ENCODE measurements at regions not wholly inside any gene's neighbourhood (a gene's known extent, or its start where the extent isn't known, plus 50 kb on each side); places are given as distances from the start of the nearest gene placed in this dataset.

GRCh38 chr2:217510771-217511291 is 492.0 kb downstream of the TNS1 start (continued):
- no peak for TF ChIP-seq ZNF609 (CRISPR knock-in tag; IDR thresholded peaks at IDR 0.05; ENCODE audit: borderline replicate concordance)
- no peak for TF ChIP-seq ZNF598 (CRISPR knock-in tag; IDR thresholded peaks at IDR 0.05; ENCODE audit: borderline replicate concordance)
- 0 out of 2 replicates have a peak, but pooled peaks have one; percentile 20 for TF ChIP-seq SIX4 (CRISPR knock-in tag; IDR thresholded peaks at IDR 0.05)
- TF ChIP-seq FOSL2 (CRISPR knock-in tag; IDR thresholded peaks at IDR 0.05) = no peak
- no peak for TF ChIP-seq SKI (IDR thresholded peaks at IDR 0.05; ENCODE audit: partially characterized antibody)
- TF ChIP-seq STAT5B (CRISPR knock-in tag; IDR thresholded peaks at IDR 0.05) = no peak
- TF ChIP-seq KLF6 (CRISPR knock-in tag; IDR thresholded peaks at IDR 0.05) = no peak
- no peak for TF ChIP-seq ZNF160 (CRISPR knock-in tag; IDR thresholded peaks at IDR 0.05)
- TF ChIP-seq ZNF20 (CRISPR knock-in tag; IDR thresholded peaks at IDR 0.05) = no peak
- no peak for TF ChIP-seq HIC2 (CRISPR knock-in tag; IDR thresholded peaks at IDR 0.05; ENCODE audit: low read depth)
- TF ChIP-seq U2AF2 (IDR thresholded peaks at IDR 0.05; ENCODE audit: low read depth, low read length) = no peak
- no peak for TF ChIP-seq SMARCC2 (IDR thresholded peaks at IDR 0.05)
- no peak for TF ChIP-seq MLX (CRISPR knock-in tag; IDR thresholded peaks at IDR 0.05)
- no peak for TF ChIP-seq ZFP62 (CRISPR knock-in tag; IDR thresholded peaks at IDR 0.05)
- TF ChIP-seq SNAPC2 (CRISPR knock-in tag; IDR thresholded peaks at IDR 0.05) = no peak
- TF ChIP-seq CEBPG (CRISPR knock-in tag; IDR thresholded peaks at IDR 0.05) = peak; percentile 56; the same call in 1 of the 2 replicates
- no peak for TF ChIP-seq AFF4 (CRISPR knock-in tag; IDR thresholded peaks at IDR 0.05)
- TF ChIP-seq, protein P1, sequence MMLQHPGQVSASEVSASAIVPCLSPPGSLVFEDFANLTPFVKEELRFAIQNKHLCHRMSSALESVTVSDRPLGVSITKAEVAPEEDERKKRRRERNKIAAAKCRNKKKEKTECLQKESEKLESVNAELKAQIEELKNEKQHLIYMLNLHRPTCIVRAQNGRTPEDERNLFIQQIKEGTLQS (CRISPR knock-in tag; IDR thresholded peaks at IDR 0.05) = no peak
- TF ChIP-seq, protein P2, sequence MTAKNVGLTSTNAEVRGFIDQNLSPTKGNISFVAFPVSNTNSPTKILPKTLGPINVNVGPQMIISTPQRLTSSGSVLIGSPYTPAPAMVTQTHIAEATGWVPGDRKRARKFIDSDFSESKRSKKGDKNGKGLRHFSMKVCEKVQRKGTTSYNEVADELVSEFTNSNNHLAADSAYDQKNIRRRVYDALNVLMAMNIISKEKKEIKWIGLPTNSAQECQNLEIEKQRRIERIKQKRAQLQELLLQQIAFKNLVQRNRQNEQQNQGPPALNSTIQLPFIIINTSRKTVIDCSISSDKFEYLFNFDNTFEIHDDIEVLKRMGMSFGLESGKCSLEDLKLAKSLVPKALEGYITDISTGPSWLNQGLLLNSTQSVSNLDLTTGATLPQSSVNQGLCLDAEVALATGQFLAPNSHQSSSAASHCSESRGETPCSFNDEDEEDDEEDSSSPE (CRISPR knock-in tag; IDR thresholded peaks at IDR 0.05) = no peak
